Gastroesophageal sphincter (tissue), 3 donors: ENCODE measurements at regions not wholly inside any gene's neighbourhood (a gene's known extent, or its start where the extent isn't known, plus 50 kb on each side); places are given as distances from the start of the nearest gene placed in this dataset.

ENCODE experiments used
- POLR2A ChIP-seq, 2 donors: fragments of 450-650 bp; IDR thresholded peaks; one replicate each; pipeline ENCODE4 v1.6.1; 2017; ENCODE audit warnings: antibody characterized with exemption in 2 of 2, mild to moderate bottlenecking in 2 of 2, moderate library complexity in 1 of 2
- POLR2AphosphoS5 ChIP-seq: sonication (generic); formaldehyde crosslinking; IDR thresholded peaks from one replicate; pipeline ENCODE4 v1.6.1; 2017; ENCODE audit warnings: antibody characterized with exemption
- TF ChIP-seq, protein P1 (sequence below), 4 experiments: fragments of 200-600 bp in 2 of 4; fragments of 450-650 bp in 2 of 4; sonication (generic) in 1 of 4; IDR thresholded peaks; one replicate each; pipeline ENCODE4 v1.5.1; 2017 to 2019; ENCODE audit warnings: antibody characterized with exemption in 4 of 4, mild to moderate bottlenecking in 2 of 4, moderate library complexity in 2 of 4

DNA sequence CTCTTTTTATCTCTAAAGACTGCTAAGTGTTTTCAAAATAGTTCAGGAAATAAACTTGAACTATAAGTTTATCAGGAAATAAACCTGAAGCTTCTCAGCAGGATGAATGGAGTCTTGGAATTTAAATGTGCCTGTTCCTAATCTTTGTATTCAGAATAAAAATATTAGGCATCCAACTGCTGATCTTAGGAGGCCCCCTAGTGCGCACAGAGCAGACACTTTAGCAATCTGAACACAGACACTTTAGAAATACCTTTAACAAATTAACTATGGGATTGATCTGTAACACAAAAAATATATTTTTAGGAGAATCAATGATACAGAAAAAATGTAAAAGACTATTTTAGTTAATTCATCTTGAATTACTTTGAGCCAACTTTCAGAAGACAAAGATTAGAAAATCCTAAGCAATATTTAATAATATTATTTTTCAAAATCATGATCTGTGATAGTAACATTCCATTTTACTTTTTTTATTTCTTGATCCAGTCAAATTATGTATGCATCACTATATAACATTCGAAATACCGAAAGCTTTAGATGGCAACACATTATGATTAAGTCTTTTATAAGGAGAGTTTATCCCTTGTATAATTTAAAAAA, 80.9 kb downstream of the SLC41A2 start:
- TF ChIP-seq, protein P1, sequence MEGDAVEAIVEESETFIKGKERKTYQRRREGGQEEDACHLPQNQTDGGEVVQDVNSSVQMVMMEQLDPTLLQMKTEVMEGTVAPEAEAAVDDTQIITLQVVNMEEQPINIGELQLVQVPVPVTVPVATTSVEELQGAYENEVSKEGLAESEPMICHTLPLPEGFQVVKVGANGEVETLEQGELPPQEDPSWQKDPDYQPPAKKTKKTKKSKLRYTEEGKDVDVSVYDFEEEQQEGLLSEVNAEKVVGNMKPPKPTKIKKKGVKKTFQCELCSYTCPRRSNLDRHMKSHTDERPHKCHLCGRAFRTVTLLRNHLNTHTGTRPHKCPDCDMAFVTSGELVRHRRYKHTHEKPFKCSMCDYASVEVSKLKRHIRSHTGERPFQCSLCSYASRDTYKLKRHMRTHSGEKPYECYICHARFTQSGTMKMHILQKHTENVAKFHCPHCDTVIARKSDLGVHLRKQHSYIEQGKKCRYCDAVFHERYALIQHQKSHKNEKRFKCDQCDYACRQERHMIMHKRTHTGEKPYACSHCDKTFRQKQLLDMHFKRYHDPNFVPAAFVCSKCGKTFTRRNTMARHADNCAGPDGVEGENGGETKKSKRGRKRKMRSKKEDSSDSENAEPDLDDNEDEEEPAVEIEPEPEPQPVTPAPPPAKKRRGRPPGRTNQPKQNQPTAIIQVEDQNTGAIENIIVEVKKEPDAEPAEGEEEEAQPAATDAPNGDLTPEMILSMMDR (IDR thresholded peaks at IDR 0.05), result peak; percentile 43 to 65 (median 61)
- TF ChIP-seq POLR2AphosphoS5 (no peak), POLR2A (IDR thresholded peaks at IDR 0.05) (no peak)
